ENCODE measurements at regions not wholly inside any gene's neighbourhood (a gene's known extent, or its start where the extent isn't known, plus 50 kb on each side); places are given as distances from the start of the nearest gene placed in this dataset.

GRCh38 chr3:18725668-18726407 lies 300.7 kb upstream of the SATB1 start:
- Histone ChIP-seq H3K27ac (ENCODE audit: low read depth in 1 of 2, low read length in 1 of 2) (peak overlapping the region; percentile 68 to 74), H3K9me3 (ENCODE audit: control insufficient read depth in 2 of 2, insufficient read depth in 1 of 2, low read length in 1 of 2) (no peaks in the 10 kb centered on the region), H3K36me3 (ENCODE audit: control insufficient read depth in 2 of 2, insufficient read depth in 2 of 2, low read length in 1 of 2) (no peaks in the 10 kb centered on the region), H3K4me1 (ENCODE audit: control insufficient read depth in 2 of 2, insufficient read depth in 2 of 2, low read length in 2 of 2) (peaks cover 30 to 34% of the 10 kb centered on the region in 2 donors), H3K4me3 (ENCODE audit: low read length in 2 of 2) (peak overlapping the region; percentile 8 to 26), H3K27me3 (ENCODE audit: control insufficient read depth in 2 of 2, insufficient read depth in 1 of 2, low read length in 1 of 2) (no peaks in the 10 kb centered on the region)
- 24% methylated on average over 6 of the region's 6 CpGs for WGBS
- DNase-seq (ENCODE audit: low read depth in 6 of 9, low spot score in 9 of 9), result peak in 7 of 9 donors; percentile 44 to 81 (median 54)

- 78% methylated on average over 2 of the region's 2 CpGs for WGBS
- peak in 1 of 9 donors; percentile 27 for DNase-seq (ENCODE audit: low read depth in 6 of 9, low spot score in 9 of 9)
Measured at GRCh38 chr3:18724456-18724855, 299.3 kb upstream of the SATB1 start.

DNA sequence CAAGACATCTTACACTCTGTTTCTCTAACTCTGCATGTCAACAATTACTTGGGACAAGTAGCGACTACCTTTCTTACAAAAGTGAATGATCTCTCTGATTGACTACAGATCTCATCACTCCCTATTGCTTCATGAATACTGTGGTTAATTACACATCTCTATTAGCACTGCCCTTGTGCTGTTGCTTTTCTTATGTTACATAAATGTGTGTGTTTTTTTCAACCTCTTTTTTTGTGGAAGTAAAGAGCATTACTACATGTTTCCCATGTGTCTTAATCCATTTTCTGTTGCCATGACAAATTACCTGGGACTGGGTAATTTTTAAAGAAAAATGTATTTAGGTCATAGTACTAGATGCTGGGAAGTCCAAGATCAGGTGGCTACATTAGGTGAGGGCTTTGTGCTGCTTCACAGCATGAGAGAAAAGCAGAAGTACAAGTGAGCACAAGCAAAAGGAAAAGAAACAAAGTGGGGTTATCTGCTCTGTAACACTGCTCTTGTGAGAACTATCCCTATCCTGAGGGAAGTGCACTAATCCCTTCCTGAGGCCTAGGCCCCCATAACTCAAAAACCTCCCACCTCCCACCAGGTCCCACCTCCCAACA lies 298.2 kb upstream of the SATB1 start:
- H3K36me3 ChIP-seq (ENCODE audit: control insufficient read depth in 2 of 2, insufficient read depth in 2 of 2, low read length in 1 of 2), result no peaks in the 10 kb centered on the region
- peak overlapping the region in 1 of 2 donors; percentile 50 for H3K27ac ChIP-seq (ENCODE audit: low read depth in 1 of 2, low read length in 1 of 2)
- H3K4me3 ChIP-seq (ENCODE audit: low read length in 2 of 2), result no peak overlapping the region
- peaks cover 0 to 3% of the 10 kb centered on the region in 2 donors for H3K9me3 ChIP-seq (ENCODE audit: control insufficient read depth in 2 of 2, insufficient read depth in 1 of 2, low read length in 1 of 2)
- H3K4me1 ChIP-seq (ENCODE audit: control insufficient read depth in 2 of 2, insufficient read depth in 2 of 2, low read length in 2 of 2), result peaks cover 30 to 34% of the 10 kb centered on the region in 2 donors
- DNase-seq (ENCODE audit: low read depth in 6 of 9, low spot score in 9 of 9), result peak in 1 of 9 donors; percentile 38
- H3K27me3 ChIP-seq (ENCODE audit: control insufficient read depth in 2 of 2, insufficient read depth in 1 of 2, low read length in 1 of 2), result no peaks in the 10 kb centered on the region
- 98% methylated on average over 1 of the region's 1 CpG for WGBS

More at GRCh38 chr3:18724456-18724855, 299.3 kb upstream of the SATB1 start:
- Histone ChIP-seq H3K27me3 (ENCODE audit: control insufficient read depth in 2 of 2, insufficient read depth in 1 of 2, low read length in 1 of 2) (no peaks in the 10 kb centered on the region), H3K27ac (ENCODE audit: low read depth in 1 of 2, low read length in 1 of 2) (peak overlapping the region; percentile 50 to 82), H3K9me3 (ENCODE audit: control insufficient read depth in 2 of 2, insufficient read depth in 1 of 2, low read length in 1 of 2) (peaks cover 0 to 3% of the 10 kb centered on the region in 2 donors), H3K36me3 (ENCODE audit: control insufficient read depth in 2 of 2, insufficient read depth in 2 of 2, low read length in 1 of 2) (no peaks in the 10 kb centered on the region), H3K4me3 (ENCODE audit: low read length in 2 of 2) (no peak overlapping the region), H3K4me1 (ENCODE audit: control insufficient read depth in 2 of 2, insufficient read depth in 2 of 2, low read length in 2 of 2) (peaks cover 30 to 34% of the 10 kb centered on the region in 2 donors)

DNA sequence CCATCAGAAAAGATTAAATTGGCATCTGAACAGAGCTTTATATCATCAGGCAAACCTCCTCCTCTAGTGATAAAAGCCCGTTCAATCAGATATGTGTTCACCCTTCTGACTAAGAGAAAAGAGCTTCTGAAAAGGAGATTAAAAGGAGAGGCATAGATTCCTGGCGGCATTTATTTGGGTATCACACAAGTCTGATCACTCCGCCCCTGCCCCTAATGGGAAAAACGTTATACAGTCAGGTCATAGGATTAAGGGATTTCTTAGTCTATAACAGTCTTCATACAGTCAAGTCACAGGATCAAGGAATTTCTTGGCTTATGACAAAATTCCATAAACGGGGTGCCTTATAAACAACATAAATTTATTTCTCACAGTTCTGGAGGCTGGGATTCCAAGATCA lies 295.4 kb upstream of the SATB1 start:
- no peaks in the 10 kb centered on the region for H3K36me3 ChIP-seq (ENCODE audit: control insufficient read depth in 2 of 2, insufficient read depth in 2 of 2, low read length in 1 of 2)
- H3K4me1 ChIP-seq (ENCODE audit: control insufficient read depth in 2 of 2, insufficient read depth in 2 of 2, low read length in 2 of 2), result peaks cover 16 to 27% of the 10 kb centered on the region in 2 donors
- WGBS, result 97% methylated on average over 5 of the region's 5 CpGs
- H3K9me3 ChIP-seq (ENCODE audit: control insufficient read depth in 2 of 2, insufficient read depth in 1 of 2, low read length in 1 of 2), result peaks cover 0 to 3% of the 10 kb centered on the region in 2 donors
- no peaks in the 10 kb centered on the region for H3K27me3 ChIP-seq (ENCODE audit: control insufficient read depth in 2 of 2, insufficient read depth in 1 of 2, low read length in 1 of 2)
- DNase-seq (ENCODE audit: low read depth in 6 of 9, low spot score in 9 of 9), result no peak
- H3K27ac ChIP-seq (ENCODE audit: low read depth in 1 of 2, low read length in 1 of 2), result no peak overlapping the region
- H3K4me3 ChIP-seq (ENCODE audit: low read length in 2 of 2), result no peak overlapping the region

- no peak overlapping the region for H3K4me3 ChIP-seq (ENCODE audit: low read length in 2 of 2)
- no peak for DNase-seq (ENCODE audit: low read depth in 6 of 9, low spot score in 9 of 9)
- H3K27ac ChIP-seq (ENCODE audit: low read depth in 1 of 2, low read length in 1 of 2), result no peak overlapping the region
- WGBS, result 93% methylated on average over 2 of the region's 2 CpGs
- peaks cover 0 to 6% of the 10 kb centered on the region in 2 donors for H3K9me3 ChIP-seq (ENCODE audit: control insufficient read depth in 2 of 2, insufficient read depth in 1 of 2, low read length in 1 of 2)
- no peaks in the 10 kb centered on the region for H3K27me3 ChIP-seq (ENCODE audit: control insufficient read depth in 2 of 2, insufficient read depth in 1 of 2, low read length in 1 of 2)
- no peaks in the 10 kb centered on the region for H3K36me3 ChIP-seq (ENCODE audit: control insufficient read depth in 2 of 2, insufficient read depth in 2 of 2, low read length in 1 of 2)
- peaks cover 3 to 18% of the 10 kb centered on the region in 2 donors for H3K4me1 ChIP-seq (ENCODE audit: control insufficient read depth in 2 of 2, insufficient read depth in 2 of 2, low read length in 2 of 2)
Measured at GRCh38 chr3:18717598-18717997, 292.5 kb upstream of the SATB1 start.

DNA sequence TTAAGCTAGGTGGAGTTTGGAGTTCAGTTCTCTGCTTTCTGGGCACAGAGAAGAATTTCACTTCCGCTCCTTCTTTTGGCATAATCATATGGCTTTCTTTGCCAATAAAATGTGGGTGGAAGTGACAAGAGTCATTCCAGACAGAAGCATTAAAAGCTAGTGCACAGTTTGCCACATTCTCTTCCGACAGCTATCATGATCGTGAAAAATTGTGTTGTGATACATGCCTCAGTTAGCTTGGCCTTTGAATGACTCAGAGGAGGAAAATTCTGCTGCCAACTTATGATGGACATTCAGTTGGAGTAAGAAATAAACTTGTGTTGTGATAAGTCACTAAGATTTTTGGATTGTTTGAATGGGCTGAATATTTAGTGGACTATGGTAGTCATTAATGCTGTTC lies 291.7 kb upstream of the SATB1 start:
- Histone ChIP-seq H3K27me3 (ENCODE audit: control insufficient read depth in 2 of 2, insufficient read depth in 1 of 2, low read length in 1 of 2) (no peaks in the 10 kb centered on the region), H3K27ac (ENCODE audit: low read depth in 1 of 2, low read length in 1 of 2) (no peak overlapping the region), H3K36me3 (ENCODE audit: control insufficient read depth in 2 of 2, insufficient read depth in 2 of 2, low read length in 1 of 2) (no peaks in the 10 kb centered on the region), H3K9me3 (ENCODE audit: control insufficient read depth in 2 of 2, insufficient read depth in 1 of 2, low read length in 1 of 2) (peaks cover 0 to 6% of the 10 kb centered on the region in 2 donors), H3K4me3 (ENCODE audit: low read length in 2 of 2) (no peak overlapping the region), H3K4me1 (ENCODE audit: control insufficient read depth in 2 of 2, insufficient read depth in 2 of 2, low read length in 2 of 2) (peaks cover 3 to 19% of the 10 kb centered on the region in 2 donors)
- 95% methylated on average over 3 of the region's 3 CpGs for WGBS
- no peak for DNase-seq (ENCODE audit: low read depth in 6 of 9, low spot score in 9 of 9)

DNA sequence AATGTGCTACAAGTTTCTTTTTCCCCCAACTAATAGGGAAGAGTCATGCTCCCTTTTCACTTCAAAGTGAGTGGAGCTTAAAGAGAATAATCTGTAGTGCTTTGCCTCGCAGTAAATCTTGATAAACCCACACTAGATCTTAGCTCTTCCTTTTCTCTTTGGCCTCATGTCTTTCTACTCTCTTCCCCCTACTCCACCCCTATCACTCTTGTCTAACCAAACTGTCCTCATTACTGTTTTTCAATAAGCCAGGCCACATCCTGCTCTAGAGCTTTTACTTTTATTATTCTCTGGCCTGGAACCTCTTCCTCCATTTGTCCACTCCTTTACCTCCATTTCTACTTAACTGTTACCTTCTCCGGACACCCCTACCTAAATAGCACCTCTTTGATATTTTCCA lies 291.0 kb upstream of the SATB1 start:
- no peak for DNase-seq (ENCODE audit: low read depth in 6 of 9, low spot score in 9 of 9)
- Histone ChIP-seq H3K9me3 (ENCODE audit: control insufficient read depth in 2 of 2, insufficient read depth in 1 of 2, low read length in 1 of 2) (peaks cover 0 to 6% of the 10 kb centered on the region in 2 donors), H3K27ac (ENCODE audit: low read depth in 1 of 2, low read length in 1 of 2) (no peak overlapping the region), H3K4me1 (ENCODE audit: control insufficient read depth in 2 of 2, insufficient read depth in 2 of 2, low read length in 2 of 2) (peaks cover 3 to 19% of the 10 kb centered on the region in 2 donors), H3K36me3 (ENCODE audit: control insufficient read depth in 2 of 2, insufficient read depth in 2 of 2, low read length in 1 of 2) (no peaks in the 10 kb centered on the region), H3K27me3 (ENCODE audit: control insufficient read depth in 2 of 2, insufficient read depth in 1 of 2, low read length in 1 of 2) (no peaks in the 10 kb centered on the region), H3K4me3 (ENCODE audit: low read length in 2 of 2) (no peak overlapping the region)
- 70% methylated on average over 2 of the region's 2 CpGs for WGBS

GRCh38 chr3:18715208-18715607 lies 290.1 kb upstream of the SATB1 start:
- H3K4me1 ChIP-seq (ENCODE audit: control insufficient read depth in 2 of 2, insufficient read depth in 2 of 2, low read length in 2 of 2), result peaks cover 3 to 19% of the 10 kb centered on the region in 2 donors
- no peak overlapping the region for H3K4me3 ChIP-seq (ENCODE audit: low read length in 2 of 2)
- H3K9me3 ChIP-seq (ENCODE audit: control insufficient read depth in 2 of 2, insufficient read depth in 1 of 2, low read length in 1 of 2), result peaks cover 0 to 6% of the 10 kb centered on the region in 2 donors
- H3K36me3 ChIP-seq (ENCODE audit: control insufficient read depth in 2 of 2, insufficient read depth in 2 of 2, low read length in 1 of 2), result no peaks in the 10 kb centered on the region
- no peaks in the 10 kb centered on the region for H3K27me3 ChIP-seq (ENCODE audit: control insufficient read depth in 2 of 2, insufficient read depth in 1 of 2, low read length in 1 of 2)
- no peak overlapping the region for H3K27ac ChIP-seq (ENCODE audit: low read depth in 1 of 2, low read length in 1 of 2)
- DNase-seq (ENCODE audit: low read depth in 6 of 9, low spot score in 9 of 9), result no peak

DNA sequence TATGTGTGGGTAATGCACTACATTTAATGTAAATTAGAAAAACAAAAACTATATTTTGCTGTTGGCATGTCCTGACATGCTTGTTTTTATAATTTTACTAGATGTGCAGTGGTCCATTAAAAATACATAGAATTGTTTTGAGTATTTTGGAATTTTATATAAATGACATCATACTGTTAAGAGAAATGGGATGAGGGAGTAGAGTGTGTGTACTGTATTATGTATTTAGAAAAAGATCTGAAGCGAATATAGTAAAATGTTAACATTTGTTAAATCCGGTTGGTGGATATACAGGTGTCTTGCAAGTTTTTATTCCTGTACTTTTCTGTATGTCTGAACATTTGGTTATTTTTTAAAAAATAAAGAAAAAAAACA lies 288.4 kb upstream of the SATB1 start:
- H3K27me3 ChIP-seq (ENCODE audit: control insufficient read depth in 2 of 2, insufficient read depth in 1 of 2, low read length in 1 of 2), result no peaks in the 10 kb centered on the region
- no peak overlapping the region for H3K4me3 ChIP-seq (ENCODE audit: low read length in 2 of 2)
- peaks cover 0 to 2% of the 10 kb centered on the region in 2 donors for H3K9me3 ChIP-seq (ENCODE audit: control insufficient read depth in 2 of 2, insufficient read depth in 1 of 2, low read length in 1 of 2)
- 97% methylated on average over 2 of the region's 2 CpGs for WGBS
- peak overlapping the region in 1 of 2 donors; percentile 69 for H3K27ac ChIP-seq (ENCODE audit: low read depth in 1 of 2, low read length in 1 of 2)
- H3K36me3 ChIP-seq (ENCODE audit: control insufficient read depth in 2 of 2, insufficient read depth in 2 of 2, low read length in 1 of 2), result peaks cover 0 to 3% of the 10 kb centered on the region in 2 donors
- DNase-seq (ENCODE audit: low read depth in 6 of 9, low spot score in 9 of 9), result no peak
- peaks cover 3 to 19% of the 10 kb centered on the region in 2 donors for H3K4me1 ChIP-seq (ENCODE audit: control insufficient read depth in 2 of 2, insufficient read depth in 2 of 2, low read length in 2 of 2)

Data from thymus (tissue), 11 donors.